NCI-H1048 (cell line): ENCODE measurements at regions not wholly inside any gene's neighbourhood (a gene's known extent, or its start where the extent isn't known, plus 50 kb on each side); places are given as distances from the start of the nearest gene placed in this dataset.

ENCODE experiments used
- DNase-seq: peaks from one replicate; lab custom pipeline; 2025; lab: John Stamatoyannopoulos, UW

GRCh38 chr6:48240287-48240686, 129.3 kb upstream of the PTCHD4 start:
- DNase-seq = no peak

- DNase-seq = no peak
Measured at GRCh38 chr6:48236375-48236774, 125.4 kb upstream of the PTCHD4 start.

GRCh38 chr6:48233063-48233462, 122.1 kb upstream of the PTCHD4 start:
- DNase-seq = no peak

GRCh38 chr6:48229841-48230240, 118.8 kb upstream of the PTCHD4 start:
- DNase-seq = no peak

- no peak for DNase-seq
Measured at GRCh38 chr6:48222241-48222640, 111.2 kb upstream of the PTCHD4 start.

GRCh38 chr6:48213076-48213788, 102.2 kb upstream of the PTCHD4 start:
- DNase-seq = no peak

- DNase-seq = no peak
Measured at GRCh38 chr6:48212501-48212900, 101.5 kb upstream of the PTCHD4 start.

- no peak for DNase-seq
Measured at GRCh38 chr6:48206091-48206490, 95.1 kb upstream of the PTCHD4 start.

GRCh38 chr6:48200869-48201390, 89.9 kb upstream of the PTCHD4 start:
- DNase-seq = no peak

- no peak for DNase-seq
Measured at GRCh38 chr6:48199499-48199898, 88.5 kb upstream of the PTCHD4 start.

- DNase-seq = no peak
Measured at GRCh38 chr6:48197941-48198340, 86.9 kb upstream of the PTCHD4 start.

- no peak for DNase-seq
Measured at GRCh38 chr6:48194596-48195295, 83.7 kb upstream of the PTCHD4 start.

- no peak for DNase-seq
Measured at GRCh38 chr6:48188158-48188557, 77.2 kb upstream of the PTCHD4 start.

GRCh38 chr6:48186746-48187145, 75.7 kb upstream of the PTCHD4 start:
- DNase-seq = no peak

- no peak for DNase-seq
Measured at GRCh38 chr6:48184648-48185047, 73.7 kb upstream of the PTCHD4 start.

GRCh38 chr6:48183811-48184605, 73.0 kb upstream of the PTCHD4 start:
- DNase-seq = no peak

- no peak for DNase-seq
Measured at GRCh38 chr6:48183178-48183577, 72.2 kb upstream of the PTCHD4 start.

- no peak for DNase-seq
Measured at GRCh38 chr6:48178700-48179099, 67.7 kb upstream of the PTCHD4 start.

GRCh38 chr6:48177786-48178185, 66.8 kb upstream of the PTCHD4 start:
- DNase-seq = no peak

GRCh38 chr6:48176645-48177308, 65.8 kb upstream of the PTCHD4 start:
- no peak for DNase-seq

- DNase-seq = no peak
Measured at GRCh38 chr6:48169635-48170034, 58.6 kb upstream of the PTCHD4 start.
